ENCODE measurements at regions not wholly inside any gene's neighbourhood (a gene's known extent, or its start where the extent isn't known, plus 50 kb on each side); places are given as distances from the start of the nearest gene placed in this dataset.

DNA sequence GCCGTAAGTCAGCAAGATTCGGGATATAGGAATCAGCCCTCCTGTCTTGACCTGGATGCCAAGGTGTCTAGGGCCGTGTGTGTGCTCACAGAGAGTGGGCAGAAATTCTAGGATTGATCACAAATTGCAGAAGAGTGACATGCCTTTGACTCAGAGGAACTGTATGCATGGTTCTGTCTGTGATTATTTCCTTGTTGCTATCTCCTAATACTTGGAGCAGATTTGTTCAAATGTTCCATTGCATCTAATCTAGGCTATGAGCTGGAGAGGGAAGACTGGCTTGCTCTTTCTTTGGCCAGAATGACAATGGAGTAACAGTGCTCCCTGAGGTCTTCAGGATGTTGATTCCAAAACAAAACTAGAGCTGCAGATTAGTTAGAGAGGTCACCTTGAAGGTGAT is 115.0 kb downstream of the EN1 start:
- intact Hi-C loops (cut with micrococcal nuclease; ENCODE audit: unreplicated experiment): no loop called here
- BruUV-seq (replicated peaks): no TSS peak
- Mint-ChIP-seq H3K4me3 (ENCODE audit: unreplicated experiment) (no peak overlapping the region), H3K27me3 (ENCODE audit: insufficient read depth, unreplicated experiment) (peaks cover 17% of the 10 kb centered on the region), H3K27ac (ENCODE audit: unreplicated experiment) (no peak overlapping the region), H3K36me3 (ENCODE audit: insufficient read depth, unreplicated experiment) (no peaks in the 10 kb centered on the region), H3K4me1 (ENCODE audit: low read depth, unreplicated experiment) (no peaks in the 10 kb centered on the region), H3K9me3 (ENCODE audit: unreplicated experiment) (peaks cover 3% of the 10 kb centered on the region)
- TF ChIP-seq, protein P1, sequence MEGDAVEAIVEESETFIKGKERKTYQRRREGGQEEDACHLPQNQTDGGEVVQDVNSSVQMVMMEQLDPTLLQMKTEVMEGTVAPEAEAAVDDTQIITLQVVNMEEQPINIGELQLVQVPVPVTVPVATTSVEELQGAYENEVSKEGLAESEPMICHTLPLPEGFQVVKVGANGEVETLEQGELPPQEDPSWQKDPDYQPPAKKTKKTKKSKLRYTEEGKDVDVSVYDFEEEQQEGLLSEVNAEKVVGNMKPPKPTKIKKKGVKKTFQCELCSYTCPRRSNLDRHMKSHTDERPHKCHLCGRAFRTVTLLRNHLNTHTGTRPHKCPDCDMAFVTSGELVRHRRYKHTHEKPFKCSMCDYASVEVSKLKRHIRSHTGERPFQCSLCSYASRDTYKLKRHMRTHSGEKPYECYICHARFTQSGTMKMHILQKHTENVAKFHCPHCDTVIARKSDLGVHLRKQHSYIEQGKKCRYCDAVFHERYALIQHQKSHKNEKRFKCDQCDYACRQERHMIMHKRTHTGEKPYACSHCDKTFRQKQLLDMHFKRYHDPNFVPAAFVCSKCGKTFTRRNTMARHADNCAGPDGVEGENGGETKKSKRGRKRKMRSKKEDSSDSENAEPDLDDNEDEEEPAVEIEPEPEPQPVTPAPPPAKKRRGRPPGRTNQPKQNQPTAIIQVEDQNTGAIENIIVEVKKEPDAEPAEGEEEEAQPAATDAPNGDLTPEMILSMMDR (IDR thresholded peaks at IDR 0.05; ENCODE audit: insufficient read depth in 1 of 2, low read depth in 1 of 2, low read length in 1 of 2, severe bottlenecking in 1 of 2, unreplicated experiment in 1 of 2): no peak
- no peaks in the 10 kb centered on the region for H3K27me3 ChIP-seq (replicated peaks; ENCODE audit: control insufficient read depth, insufficient read depth, low read length)
- POLR2A ChIA-PET: no interaction called here
- no peaks in the 10 kb centered on the region for H3K36me3 ChIP-seq (ENCODE audit: control insufficient read depth, insufficient read depth, low read length)
- no peaks in the 10 kb centered on the region for H3K9me3 ChIP-seq
- H3K4me3 ChIP-seq (ENCODE audit: low read depth, low read length): no peak overlapping the region
- CTCF ChIA-PET: no interaction called here
- DNase-seq: no peak
- no peaks in the 10 kb centered on the region for H3K4me1 ChIP-seq

DNA sequence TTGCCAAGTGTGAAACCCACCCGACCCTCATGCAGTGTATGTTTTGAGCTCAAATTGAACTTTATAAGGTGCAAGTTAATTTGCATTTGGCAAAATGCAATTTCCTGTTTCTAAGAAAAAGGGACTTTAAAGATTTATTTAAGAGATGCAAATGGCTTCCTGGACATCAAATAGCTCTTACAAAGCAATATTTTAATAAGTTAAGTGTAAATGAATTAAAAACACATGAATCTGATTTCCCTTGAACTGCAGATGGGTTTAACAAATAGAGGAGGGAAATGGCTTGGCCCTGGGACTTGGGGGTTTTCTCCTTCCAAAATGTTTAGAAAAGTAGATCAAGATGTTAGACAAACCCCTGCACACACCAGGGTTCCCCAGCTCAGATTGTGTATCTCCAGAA is 116.0 kb downstream of the EN1 start:
- Histone ChIP-seq H3K4me3 (ENCODE audit: low read depth, low read length) (no peak overlapping the region), H3K4me1 (no peaks in the 10 kb centered on the region), H3K9me3 (no peaks in the 10 kb centered on the region), H3K36me3 (ENCODE audit: control insufficient read depth, insufficient read depth, low read length) (no peaks in the 10 kb centered on the region), H3K27me3 (replicated peaks; ENCODE audit: control insufficient read depth, insufficient read depth, low read length) (no peaks in the 10 kb centered on the region)
- intact Hi-C loops (cut with micrococcal nuclease; ENCODE audit: unreplicated experiment): no loop called here
- no TSS peak for BruUV-seq (replicated peaks)
- Mint-ChIP-seq H3K4me1 (ENCODE audit: low read depth, unreplicated experiment) (no peaks in the 10 kb centered on the region), H3K4me3 (ENCODE audit: unreplicated experiment) (no peak overlapping the region), H3K27me3 (ENCODE audit: insufficient read depth, unreplicated experiment) (peaks cover 19% of the 10 kb centered on the region), H3K36me3 (ENCODE audit: insufficient read depth, unreplicated experiment) (no peaks in the 10 kb centered on the region), H3K27ac (ENCODE audit: unreplicated experiment) (no peak overlapping the region), H3K9me3 (ENCODE audit: unreplicated experiment) (peaks cover 12% of the 10 kb centered on the region)
- POLR2A ChIA-PET: no interaction called here
- CTCF ChIA-PET: no interaction called here
- DNase-seq: no peak
- TF ChIP-seq, protein P1 (IDR thresholded peaks at IDR 0.05; ENCODE audit: insufficient read depth in 1 of 2, low read depth in 1 of 2, low read length in 1 of 2, severe bottlenecking in 1 of 2, unreplicated experiment in 1 of 2): no peak

DNA sequence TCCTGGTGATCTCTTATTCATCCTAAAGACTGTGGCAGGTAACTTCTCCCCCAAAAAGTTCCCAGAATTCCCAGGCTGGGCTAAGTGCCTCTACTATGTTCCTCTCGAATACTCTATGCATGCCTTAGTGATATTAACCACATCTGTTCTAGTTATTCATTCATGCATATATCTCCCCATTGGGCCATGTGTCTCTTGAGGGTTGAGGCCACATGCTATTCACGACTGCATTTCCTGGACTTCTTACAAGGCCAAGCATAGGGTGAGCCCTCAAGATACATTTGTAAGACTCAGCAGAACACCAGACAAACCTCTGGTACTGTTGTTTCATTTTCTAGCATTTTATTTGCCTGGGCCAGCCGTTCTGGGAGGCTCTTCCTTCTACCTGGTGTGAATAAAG is 117.0 kb downstream of the EN1 start:
- Mint-ChIP-seq H3K4me3 (ENCODE audit: unreplicated experiment) (no peak overlapping the region), H3K4me1 (ENCODE audit: low read depth, unreplicated experiment) (no peaks in the 10 kb centered on the region), H3K27me3 (ENCODE audit: insufficient read depth, unreplicated experiment) (peaks cover 19% of the 10 kb centered on the region), H3K36me3 (ENCODE audit: insufficient read depth, unreplicated experiment) (no peaks in the 10 kb centered on the region), H3K9me3 (ENCODE audit: unreplicated experiment) (peaks cover 12% of the 10 kb centered on the region), H3K27ac (ENCODE audit: unreplicated experiment) (no peak overlapping the region)
- H3K36me3 ChIP-seq (ENCODE audit: control insufficient read depth, insufficient read depth, low read length): no peaks in the 10 kb centered on the region
- no TSS peak for BruUV-seq (replicated peaks)
- H3K4me3 ChIP-seq (ENCODE audit: low read depth, low read length): no peak overlapping the region
- POLR2A ChIA-PET: no interaction called here
- TF ChIP-seq, protein P1 (IDR thresholded peaks at IDR 0.05; ENCODE audit: insufficient read depth in 1 of 2, low read depth in 1 of 2, low read length in 1 of 2, severe bottlenecking in 1 of 2, unreplicated experiment in 1 of 2): no peak
- H3K9me3 ChIP-seq: no peaks in the 10 kb centered on the region
- no peaks in the 10 kb centered on the region for H3K27me3 ChIP-seq (replicated peaks; ENCODE audit: control insufficient read depth, insufficient read depth, low read length)
- intact Hi-C loops (cut with micrococcal nuclease; ENCODE audit: unreplicated experiment): no loop called here
- no peak for DNase-seq
- no peaks in the 10 kb centered on the region for H3K4me1 ChIP-seq
- CTCF ChIA-PET: no interaction called here

Measured in Caco-2 (cell line).